Cardiac fibroblast (primary cell): ENCODE measurements at regions not wholly inside any gene's neighbourhood (a gene's known extent, or its start where the extent isn't known, plus 50 kb on each side); places are given as distances from the start of the nearest gene placed in this dataset.
A peak's percentile ranks its signal among the peaks of the same experiment; 100 is the strongest.

Source experiments
- DNase-seq, 2 donors: peaks; one replicate each; pipeline versions ENCODE4 v3.0.0 to v3.0.0-alpha.2; 2010; ENCODE audit warnings: low read depth in 2 of 2
- H3K4me3 ChIP-seq, 2 donors: replicated peaks in 1 of 2; 1 replicate in 1 of 2; 2 replicates in 1 of 2; pipeline ENCODE4 v1.5.1; 2011; ENCODE audit warnings: low read depth in 2 of 2, low read length in 2 of 2, mild to moderate bottlenecking in 2 of 2, moderate library complexity in 1 of 2
- TF ChIP-seq, protein P1 (sequence below): IDR thresholded peaks from one replicate; pipeline ENCODE4 v1.5.1; 2011; ENCODE audit warnings: low read depth, mild to moderate bottlenecking, low read length, inconsistent platforms

- DNase-seq = no peak
- H3K4me3 ChIP-seq = no peak overlapping the region
- TF ChIP-seq, protein P1, sequence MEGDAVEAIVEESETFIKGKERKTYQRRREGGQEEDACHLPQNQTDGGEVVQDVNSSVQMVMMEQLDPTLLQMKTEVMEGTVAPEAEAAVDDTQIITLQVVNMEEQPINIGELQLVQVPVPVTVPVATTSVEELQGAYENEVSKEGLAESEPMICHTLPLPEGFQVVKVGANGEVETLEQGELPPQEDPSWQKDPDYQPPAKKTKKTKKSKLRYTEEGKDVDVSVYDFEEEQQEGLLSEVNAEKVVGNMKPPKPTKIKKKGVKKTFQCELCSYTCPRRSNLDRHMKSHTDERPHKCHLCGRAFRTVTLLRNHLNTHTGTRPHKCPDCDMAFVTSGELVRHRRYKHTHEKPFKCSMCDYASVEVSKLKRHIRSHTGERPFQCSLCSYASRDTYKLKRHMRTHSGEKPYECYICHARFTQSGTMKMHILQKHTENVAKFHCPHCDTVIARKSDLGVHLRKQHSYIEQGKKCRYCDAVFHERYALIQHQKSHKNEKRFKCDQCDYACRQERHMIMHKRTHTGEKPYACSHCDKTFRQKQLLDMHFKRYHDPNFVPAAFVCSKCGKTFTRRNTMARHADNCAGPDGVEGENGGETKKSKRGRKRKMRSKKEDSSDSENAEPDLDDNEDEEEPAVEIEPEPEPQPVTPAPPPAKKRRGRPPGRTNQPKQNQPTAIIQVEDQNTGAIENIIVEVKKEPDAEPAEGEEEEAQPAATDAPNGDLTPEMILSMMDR = no peak
Measured at GRCh38 chr1:71345491-71345890, 264.7 kb upstream of the ZRANB2 start.

GRCh38 chr1:71343686-71344416 is 263.0 kb upstream of the ZRANB2 start:
- H3K4me3 ChIP-seq = no peak overlapping the region
- TF ChIP-seq, protein P1 = peak; percentile 31
- DNase-seq = no peak

DNA sequence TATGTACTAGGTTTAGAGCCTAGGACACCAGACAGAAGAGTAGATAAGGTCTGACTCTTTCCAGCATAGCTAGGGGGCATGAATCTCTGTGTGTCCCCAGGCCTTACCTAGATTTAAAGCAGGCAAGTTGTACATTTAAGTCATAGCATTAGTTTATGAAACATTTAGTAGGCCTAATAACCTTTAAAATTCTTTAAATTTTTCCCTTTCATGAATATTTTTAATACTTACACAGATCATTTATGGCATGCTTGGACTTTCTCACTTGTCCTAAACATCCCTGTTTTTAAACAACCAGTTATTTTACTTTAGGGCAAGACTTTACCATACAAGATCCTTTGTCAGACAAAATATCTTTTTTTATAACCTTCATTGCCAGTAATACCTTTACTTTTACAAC is 258.4 kb upstream of the ZRANB2 start:
- TF ChIP-seq, protein P1 = no peak
- H3K4me3 ChIP-seq = no peak overlapping the region
- DNase-seq = peak in 1 of 2 donors; percentile 11

- DNase-seq = no peak
- no peak overlapping the region for H3K4me3 ChIP-seq
- TF ChIP-seq, protein P1 = no peak
Measured at GRCh38 chr1:71330991-71331390, 250.2 kb upstream of the ZRANB2 start.

- peak in 1 of 2 donors; percentile 63 for DNase-seq
- H3K4me3 ChIP-seq = no peak overlapping the region
- TF ChIP-seq, protein P1 = no peak
Measured at GRCh38 chr1:71324671-71325267, 243.9 kb upstream of the ZRANB2 start.

- peak in 1 of 2 donors; percentile 24 for DNase-seq
Measured at GRCh38 chr1:71312545-71312944, 231.7 kb upstream of the ZRANB2 start.

More at GRCh38 chr1:71312545-71312944, 231.7 kb upstream of the ZRANB2 start:
- H3K4me3 ChIP-seq = peak overlapping the region in 1 of 2 donors; percentile 3
- TF ChIP-seq, protein P1 = no peak
